T-helper 1 cell treated with Interleukin-12 subunit alpha and Interleukin-12 subunit beta and Interleukin-4 antibody, amounts not matched to agents 30 μg/mL and 1 μg/mL, for 36 hours (primary cell): ENCODE measurements at regions not wholly inside any gene's neighbourhood (a gene's known extent, or its start where the extent isn't known, plus 50 kb on each side); places are given as distances from the start of the nearest gene placed in this dataset.
"Not testable (repeated sequence)": the region's sequence is repeated elsewhere in the genome, so short reads cannot be mapped to it uniquely, and the experiment has no call there.

Experiments used
- H3K27ac Mint-ChIP-seq: one replicate; pipeline ENCODE4 v1.8.0; 2021; ENCODE audit warnings: mild to moderate bottlenecking, mixed read lengths
- H3K27me3 Mint-ChIP-seq: one replicate; pipeline ENCODE4 v1.8.0; 2021; ENCODE audit warnings: low read depth, mixed read lengths
- H3K36me3 Mint-ChIP-seq: one replicate; pipeline ENCODE4 v1.8.0; 2021; ENCODE audit warnings: low read depth, mixed read lengths
- H3K4me1 Mint-ChIP-seq: one replicate; pipeline ENCODE4 v1.8.0; 2021; ENCODE audit warnings: low read depth, mixed read lengths
- H3K4me3 Mint-ChIP-seq: one replicate; pipeline ENCODE4 v1.8.0; 2021; ENCODE audit warnings: mild to moderate bottlenecking, moderate library complexity, mixed read lengths
- H3K9me3 Mint-ChIP-seq: one replicate; pipeline ENCODE4 v1.8.0; 2021; ENCODE audit warnings: mixed read lengths

- H3K27ac Mint-ChIP-seq: peak overlapping the region; percentile 22
- peaks cover 55% of the 10 kb centered on the region for H3K27me3 Mint-ChIP-seq
- H3K4me1 Mint-ChIP-seq: no peaks in the 10 kb centered on the region
- no peaks in the 10 kb centered on the region for H3K9me3 Mint-ChIP-seq
- H3K36me3 Mint-ChIP-seq: no peaks in the 10 kb centered on the region
- no peak overlapping the region for H3K4me3 Mint-ChIP-seq
Measured at GRCh38 chr5:1649554-1649953, 125.8 kb upstream of the LPCAT1 start.

GRCh38 chr5:1648806-1649205, 125.0 kb upstream of the LPCAT1 start:
- H3K4me3 Mint-ChIP-seq: no peak overlapping the region

GRCh38 chr5:1647580-1647979, 123.8 kb upstream of the LPCAT1 start:
- Mint-ChIP-seq H3K9me3 (no peaks in the 10 kb centered on the region), H3K27ac (no peak overlapping the region), H3K4me1 (no peaks in the 10 kb centered on the region), H3K27me3 (peaks cover 60% of the 10 kb centered on the region), H3K36me3 (no peaks in the 10 kb centered on the region), H3K4me3 (no peak overlapping the region)

More at GRCh38 chr5:1648806-1649205, 125.0 kb upstream of the LPCAT1 start:
- Mint-ChIP-seq H3K9me3 (no peaks in the 10 kb centered on the region), H3K27me3 (peaks cover 60% of the 10 kb centered on the region), H3K4me1 (no peaks in the 10 kb centered on the region), H3K27ac (no peak overlapping the region), H3K36me3 (no peaks in the 10 kb centered on the region)

GRCh38 chr5:1644810-1645571, 121.2 kb upstream of the LPCAT1 start:
- H3K27me3 Mint-ChIP-seq: peaks cover 52% of the 10 kb centered on the region
- no peaks in the 10 kb centered on the region for H3K9me3 Mint-ChIP-seq
- no peaks in the 10 kb centered on the region for H3K36me3 Mint-ChIP-seq
- peaks cover 2% of the 10 kb centered on the region for H3K4me1 Mint-ChIP-seq
- H3K27ac Mint-ChIP-seq: no peak overlapping the region
- no peak overlapping the region for H3K4me3 Mint-ChIP-seq

GRCh38 chr5:1644393-1644809, 120.6 kb upstream of the LPCAT1 start:
- H3K27ac Mint-ChIP-seq, H3K4me3 Mint-ChIP-seq, H3K9me3 Mint-ChIP-seq, H3K36me3 Mint-ChIP-seq, H3K4me1 Mint-ChIP-seq: not testable (repeated sequence)
- H3K27me3 Mint-ChIP-seq: peaks cover 48% of the 10 kb centered on the region

- Mint-ChIP-seq H3K36me3 (no peaks in the 10 kb centered on the region), H3K4me3 (no peak overlapping the region), H3K4me1 (peaks cover 2% of the 10 kb centered on the region), H3K27me3 (peaks cover 42% of the 10 kb centered on the region), H3K27ac (no peak overlapping the region), H3K9me3 (no peaks in the 10 kb centered on the region)
Measured at GRCh38 chr5:1643651-1644392, 120.1 kb upstream of the LPCAT1 start.

GRCh38 chr5:1642621-1643061, 118.9 kb upstream of the LPCAT1 start:
- no peaks in the 10 kb centered on the region for H3K36me3 Mint-ChIP-seq

GRCh38 chr5:1642221-1642620, 118.5 kb upstream of the LPCAT1 start:
- Mint-ChIP-seq H3K4me3 (no peak overlapping the region), H3K27ac (no peak overlapping the region), H3K27me3 (peaks cover 37% of the 10 kb centered on the region), H3K4me1 (peaks cover 2% of the 10 kb centered on the region), H3K9me3 (no peaks in the 10 kb centered on the region), H3K36me3 (no peaks in the 10 kb centered on the region)

More at GRCh38 chr5:1642621-1643061, 118.9 kb upstream of the LPCAT1 start:
- H3K4me3 Mint-ChIP-seq: no peak overlapping the region
- no peak overlapping the region for H3K27ac Mint-ChIP-seq
- H3K9me3 Mint-ChIP-seq: no peaks in the 10 kb centered on the region
- peaks cover 37% of the 10 kb centered on the region for H3K27me3 Mint-ChIP-seq
- H3K4me1 Mint-ChIP-seq: peaks cover 2% of the 10 kb centered on the region

- H3K4me1 Mint-ChIP-seq: peaks cover 2% of the 10 kb centered on the region
- peaks cover 36% of the 10 kb centered on the region for H3K27me3 Mint-ChIP-seq
Measured at GRCh38 chr5:1641560-1642166, 117.9 kb upstream of the LPCAT1 start.

GRCh38 chr5:1641041-1641440, 117.3 kb upstream of the LPCAT1 start:
- Mint-ChIP-seq H3K9me3 (no peaks in the 10 kb centered on the region), H3K36me3 (no peaks in the 10 kb centered on the region), H3K27me3 (peaks cover 33% of the 10 kb centered on the region), H3K4me1 (peaks cover 2% of the 10 kb centered on the region), H3K4me3 (no peak overlapping the region), H3K27ac (no peak overlapping the region)

More at GRCh38 chr5:1641560-1642166, 117.9 kb upstream of the LPCAT1 start:
- Mint-ChIP-seq H3K36me3 (no peaks in the 10 kb centered on the region), H3K27ac (no peak overlapping the region), H3K4me3 (no peak overlapping the region), H3K9me3 (no peaks in the 10 kb centered on the region)

- Mint-ChIP-seq H3K4me3 (no peak overlapping the region), H3K9me3 (no peaks in the 10 kb centered on the region)
Measured at GRCh38 chr5:1640421-1640881, 116.7 kb upstream of the LPCAT1 start.

GRCh38 chr5:1639757-1640156, 116.0 kb upstream of the LPCAT1 start:
- Mint-ChIP-seq H3K4me3 (no peak overlapping the region), H3K27ac (no peak overlapping the region), H3K27me3 (peaks cover 30% of the 10 kb centered on the region), H3K36me3 (no peaks in the 10 kb centered on the region), H3K9me3 (no peaks in the 10 kb centered on the region), H3K4me1 (peaks cover 2% of the 10 kb centered on the region)

More at GRCh38 chr5:1640421-1640881, 116.7 kb upstream of the LPCAT1 start:
- peaks cover 28% of the 10 kb centered on the region for H3K27me3 Mint-ChIP-seq
- H3K36me3 Mint-ChIP-seq: no peaks in the 10 kb centered on the region
- H3K27ac Mint-ChIP-seq: no peak overlapping the region
- peaks cover 2% of the 10 kb centered on the region for H3K4me1 Mint-ChIP-seq

GRCh38 chr5:1638658-1639400, 115.1 kb upstream of the LPCAT1 start:
- Mint-ChIP-seq H3K4me3 (no peak overlapping the region), H3K36me3 (no peaks in the 10 kb centered on the region), H3K27me3 (peaks cover 25% of the 10 kb centered on the region), H3K4me1 (peaks cover 7% of the 10 kb centered on the region), H3K27ac (no peak overlapping the region), H3K9me3 (no peaks in the 10 kb centered on the region)
